Nephron progenitor cell (in vitro differentiated cells): ENCODE measurements at regions not wholly inside any gene's neighbourhood (a gene's known extent, or its start where the extent isn't known, plus 50 kb on each side); places are given as distances from the start of the nearest gene placed in this dataset.

Experiments used
- DNase-seq: peaks from one replicate; pipeline ENCODE4 v3.0.0; 2021
- H3K27ac Mint-ChIP-seq: 2 replicates; pipeline ENCODE4 v1.8.0; 2021; ENCODE audit warnings: mild to moderate bottlenecking, moderate library complexity, mixed read lengths
- H3K27me3 Mint-ChIP-seq: 2 replicates; pipeline ENCODE4 v1.8.0; 2021; ENCODE audit warnings: mild to moderate bottlenecking, low read depth, mixed read lengths; ENCODE audit not compliant: poor library complexity
- H3K36me3 Mint-ChIP-seq: 2 replicates; pipeline ENCODE4 v1.8.0; 2021; ENCODE audit warnings: low read depth, mixed read lengths
- H3K4me1 Mint-ChIP-seq: 2 replicates; pipeline ENCODE4 v1.8.0; 2021; ENCODE audit warnings: mixed read lengths
- H3K4me3 Mint-ChIP-seq: 2 replicates; pipeline ENCODE4 v1.8.0; 2021; ENCODE audit warnings: mild to moderate bottlenecking, moderate library complexity, mixed read lengths
- H3K9me3 Mint-ChIP-seq: 2 replicates; pipeline ENCODE4 v1.8.0; 2021; ENCODE audit warnings: mild to moderate bottlenecking, moderate library complexity, mixed read lengths
- TF ChIP-seq, protein P1 (sequence below): fragments of 200-600 bp; sonication (generic); IDR thresholded peaks from 2 replicates; pipeline ENCODE4 v1.5.0; 2021; ENCODE audit warnings: antibody characterized with exemption

DNA sequence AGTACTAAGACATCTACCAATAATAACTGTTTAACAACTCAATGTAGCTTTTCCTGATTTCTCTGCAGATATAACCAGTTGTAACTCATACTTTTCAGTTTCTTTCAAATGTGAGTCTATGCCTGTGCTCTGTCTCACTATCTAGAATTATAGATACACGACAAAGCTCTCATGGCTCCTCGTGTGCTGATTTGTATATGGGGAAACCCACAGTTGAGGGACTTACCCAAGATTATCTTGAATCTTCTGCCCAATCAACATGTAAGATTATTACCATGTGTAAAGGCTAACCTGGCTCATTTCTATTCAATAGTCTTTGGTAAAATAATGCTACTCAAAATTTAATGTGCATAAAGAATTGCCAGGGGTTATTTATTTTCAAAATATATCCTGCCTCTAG, 554.4 kb downstream of the FBXO15 start:
- H3K27me3 Mint-ChIP-seq = peaks cover 3% of the 10 kb centered on the region

DNA sequence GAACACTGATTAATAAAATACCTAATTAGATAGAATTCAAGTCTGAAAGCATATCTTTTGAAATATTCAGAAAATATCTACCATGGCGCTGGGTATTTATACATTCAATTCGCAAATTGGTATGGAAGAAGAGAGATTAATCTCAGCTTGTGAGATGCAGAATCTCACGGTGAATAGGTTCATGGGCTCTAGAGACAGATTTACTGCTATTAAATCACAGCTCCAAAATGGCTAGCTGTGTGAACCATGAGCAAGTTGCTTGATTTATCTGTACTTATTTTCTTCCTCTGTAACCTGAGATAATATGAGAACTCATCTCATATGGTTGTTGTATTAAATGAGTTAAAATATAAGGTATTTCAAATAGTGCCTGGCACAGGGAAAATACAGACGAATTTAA, 556.7 kb downstream of the FBXO15 start:
- Mint-ChIP-seq H3K27ac (no peak overlapping the region), H3K27me3 (no peaks in the 10 kb centered on the region), H3K4me3 (no peak overlapping the region), H3K4me1 (no peaks in the 10 kb centered on the region), H3K9me3 (no peaks in the 10 kb centered on the region), H3K36me3 (no peaks in the 10 kb centered on the region)
- DNase-seq = no peak
- TF ChIP-seq, protein P1, sequence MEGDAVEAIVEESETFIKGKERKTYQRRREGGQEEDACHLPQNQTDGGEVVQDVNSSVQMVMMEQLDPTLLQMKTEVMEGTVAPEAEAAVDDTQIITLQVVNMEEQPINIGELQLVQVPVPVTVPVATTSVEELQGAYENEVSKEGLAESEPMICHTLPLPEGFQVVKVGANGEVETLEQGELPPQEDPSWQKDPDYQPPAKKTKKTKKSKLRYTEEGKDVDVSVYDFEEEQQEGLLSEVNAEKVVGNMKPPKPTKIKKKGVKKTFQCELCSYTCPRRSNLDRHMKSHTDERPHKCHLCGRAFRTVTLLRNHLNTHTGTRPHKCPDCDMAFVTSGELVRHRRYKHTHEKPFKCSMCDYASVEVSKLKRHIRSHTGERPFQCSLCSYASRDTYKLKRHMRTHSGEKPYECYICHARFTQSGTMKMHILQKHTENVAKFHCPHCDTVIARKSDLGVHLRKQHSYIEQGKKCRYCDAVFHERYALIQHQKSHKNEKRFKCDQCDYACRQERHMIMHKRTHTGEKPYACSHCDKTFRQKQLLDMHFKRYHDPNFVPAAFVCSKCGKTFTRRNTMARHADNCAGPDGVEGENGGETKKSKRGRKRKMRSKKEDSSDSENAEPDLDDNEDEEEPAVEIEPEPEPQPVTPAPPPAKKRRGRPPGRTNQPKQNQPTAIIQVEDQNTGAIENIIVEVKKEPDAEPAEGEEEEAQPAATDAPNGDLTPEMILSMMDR = no peak

More for the DNA sequence above, 554.4 kb downstream of the FBXO15 start:
- no peak for DNase-seq
- H3K9me3 Mint-ChIP-seq = no peaks in the 10 kb centered on the region
- no peaks in the 10 kb centered on the region for H3K36me3 Mint-ChIP-seq
- no peak overlapping the region for H3K27ac Mint-ChIP-seq
- TF ChIP-seq, protein P1 = no peak
- H3K4me3 Mint-ChIP-seq = no peak overlapping the region
- H3K4me1 Mint-ChIP-seq = no peaks in the 10 kb centered on the region

DNA sequence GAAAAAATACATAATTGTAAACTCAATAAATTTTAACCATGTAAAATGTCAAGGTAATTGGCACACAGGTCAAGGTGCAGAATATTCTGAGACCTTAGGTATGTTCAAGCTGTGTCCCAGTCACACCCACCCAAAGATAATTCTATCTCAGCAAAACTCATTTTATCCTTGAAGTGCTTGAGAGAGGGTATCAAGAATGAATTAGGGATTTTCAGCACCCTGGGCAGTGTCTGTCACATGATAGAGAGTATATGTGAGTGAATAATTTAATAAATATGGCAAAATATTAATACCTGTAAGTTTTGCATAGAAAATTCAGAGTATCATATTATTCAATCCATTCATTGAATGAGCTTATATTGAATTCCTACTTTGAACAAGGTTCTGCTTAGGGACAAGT, 567.9 kb downstream of the FBXO15 start:
- no peak for DNase-seq
- Mint-ChIP-seq H3K4me3 (no peak overlapping the region), H3K27ac (no peak overlapping the region), H3K27me3 (no peaks in the 10 kb centered on the region), H3K36me3 (no peaks in the 10 kb centered on the region), H3K9me3 (no peaks in the 10 kb centered on the region), H3K4me1 (peaks cover 7% of the 10 kb centered on the region)
- TF ChIP-seq, protein P1 = no peak

GRCh38 chr18:73577365-73577764, 570.3 kb downstream of the FBXO15 start:
- Mint-ChIP-seq H3K27me3 (no peaks in the 10 kb centered on the region), H3K36me3 (no peaks in the 10 kb centered on the region), H3K27ac (no peak overlapping the region), H3K4me1 (no peaks in the 10 kb centered on the region), H3K4me3 (no peak overlapping the region), H3K9me3 (no peaks in the 10 kb centered on the region)
- DNase-seq = no peak
- TF ChIP-seq, protein P1 = no peak

DNA sequence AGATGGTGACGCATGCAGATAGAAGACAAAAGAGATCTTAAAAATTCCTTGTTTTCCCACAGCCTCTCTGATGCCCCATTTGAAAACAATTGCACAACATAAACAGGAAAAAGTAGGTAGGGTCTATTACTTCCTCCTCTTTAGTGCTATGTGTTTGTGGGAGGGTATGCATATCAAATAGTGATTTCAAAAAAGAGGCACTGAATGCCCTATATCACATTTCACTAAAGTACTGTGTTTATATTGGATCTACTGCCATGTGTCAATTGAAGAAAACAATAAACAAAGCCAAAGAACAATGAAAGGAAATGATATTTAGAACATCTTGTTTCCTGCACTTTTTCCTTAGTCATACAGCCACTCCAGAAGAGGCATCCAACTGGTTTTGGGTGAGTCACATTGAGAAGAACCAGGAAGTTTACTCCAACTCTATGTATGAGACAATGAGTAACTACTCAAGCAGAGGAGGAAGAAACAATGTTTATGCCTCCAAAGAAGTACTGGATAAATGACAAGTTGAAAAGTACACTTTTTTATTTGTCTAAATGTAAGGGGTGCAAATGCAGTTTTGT, 583.6 kb downstream of the FBXO15 start:
- DNase-seq = no peak
- no peak overlapping the region for H3K4me3 Mint-ChIP-seq
- H3K36me3 Mint-ChIP-seq = no peaks in the 10 kb centered on the region
- TF ChIP-seq, protein P1 = no peak
- peaks cover 4% of the 10 kb centered on the region for H3K27me3 Mint-ChIP-seq
- H3K4me1 Mint-ChIP-seq = no peaks in the 10 kb centered on the region
- H3K27ac Mint-ChIP-seq = no peak overlapping the region
- no peaks in the 10 kb centered on the region for H3K9me3 Mint-ChIP-seq

- Mint-ChIP-seq H3K4me1 (no peaks in the 10 kb centered on the region), H3K9me3 (no peaks in the 10 kb centered on the region), H3K27ac (no peak overlapping the region), H3K27me3 (peaks cover 4% of the 10 kb centered on the region), H3K36me3 (no peaks in the 10 kb centered on the region), H3K4me3 (no peak overlapping the region)
- TF ChIP-seq, protein P1 = no peak
- no peak for DNase-seq
Measured at GRCh38 chr18:73563345-73563744, 584.3 kb downstream of the FBXO15 start.
